ENCODE measurements at regions not wholly inside any gene's neighbourhood (a gene's known extent, or its start where the extent isn't known, plus 50 kb on each side); places are given as distances from the start of the nearest gene placed in this dataset.
A peak's percentile ranks its signal among the peaks of the same experiment; 100 is the strongest.

- TF ChIP-seq HSF1 (IDR thresholded peaks at IDR 0.05; ENCODE audit: low read depth, low read length) (no peak), TCF7 (IDR thresholded peaks at IDR 0.05; ENCODE audit: borderline replicate concordance) (no peak)
These were observed 85.6 kb upstream of the CCL2 start (continued) for GRCh38 chr17:34169496-34169895.

- ChIA-PET SMC1A (ENCODE audit: uncharacterized antibody, unreplicated experiment) (interaction anchor here (0.6 to 1.8 kb wide), 4 partner anchors 11 to 217 kb away, joined by 3 to 13 read pairs (median 4); partner anchors contain the start of gene CCL1), RAD21 (ENCODE audit: unreplicated experiment) (interaction anchor here (2.4 kb wide), 1 partner anchor 190 kb away, joined by 10 read pairs; no protein-coding TSS in a partner anchor), POLR2A (no interaction called here), CTCF (interaction anchor here (0.6 to 7.3 kb wide), 14 partner anchors 9 to 244 kb away, joined by 3 to 54 read pairs (median 4); partner anchors contain the start of gene CCL1)
- Histone ChIP-seq H2AFZ (ENCODE audit: control insufficient read depth, low read depth, low read length) (no peak overlapping the region), H3K79me2 (ENCODE audit: control insufficient read depth, insufficient read depth, low read length) (no peaks in the 10 kb centered on the region), H4K20me1 (ENCODE audit: control insufficient read depth, insufficient read depth) (no peaks in the 10 kb centered on the region), H3K36me3 (ENCODE audit: control insufficient read depth in 2 of 2, insufficient read depth in 2 of 2, low read length in 1 of 2) (no peaks in the 10 kb centered on the region), H3K9ac (ENCODE audit: control insufficient read depth, insufficient read depth, low read length) (no peak overlapping the region), H3K9me3 (replicated peaks; ENCODE audit: control insufficient read depth, insufficient read depth, low read length) (no peaks in the 10 kb centered on the region), H3K27ac (ENCODE audit: control insufficient read depth, insufficient read depth) (no peak overlapping the region), H3K4me3 (no peak overlapping the region), H3K4me1 (ENCODE audit: control insufficient read depth, insufficient read depth, low read length) (no peaks in the 10 kb centered on the region), H3K4me2 (ENCODE audit: control insufficient read depth, insufficient read depth) (no peak overlapping the region), H3K27me3 (replicated peaks in 1 of 2; ENCODE audit: control insufficient read depth in 2 of 2, insufficient read depth in 2 of 2, low read length in 1 of 2) (no peaks in the 10 kb centered on the region)
- BruUV-seq (replicated peaks): no TSS peak
- peak; percentile 90 for ATAC-seq
- DNase-seq (ENCODE audit: low read depth, low spot score): no peak
- in situ Hi-C loops (cut with MboI): no loop called here
- intact Hi-C loops (cut with micrococcal nuclease; ENCODE audit: unreplicated experiment): no loop called here
- FAIRE-seq: peak; percentile 93
- WGBS (ENCODE audit: insufficient coverage, insufficient replicate concordance, low lambda C conversion rate, missing lambda C conversion rate): 10% methylated on average over 9 of the region's 9 CpGs
- TF ChIP-seq RAD21 (IDR thresholded peaks at IDR 0.05; ENCODE audit: insufficient read depth, low read depth, low read length) (peak; percentile 35; the same call in 1 of the 2 replicates), MTA2 (IDR thresholded peaks at IDR 0.05; ENCODE audit: low read depth) (no peak), RUNX3 (IDR thresholded peaks at IDR 0.05; ENCODE audit: low read length) (peak; percentile 52), SUZ12 (IDR thresholded peaks at IDR 0.05; ENCODE audit: unreplicated experiment) (no peak), HDGF (IDR thresholded peaks at IDR 0.05) (no peak), SPI1 (IDR thresholded peaks at IDR 0.05; ENCODE audit: borderline replicate concordance, insufficient read depth, low read depth, low read length) (peak; percentile 21; the same call in 1 of the 2 replicates), RB1 (IDR thresholded peaks at IDR 0.05; ENCODE audit: borderline replicate concordance) (no peak), SIN3A (IDR thresholded peaks at IDR 0.05; ENCODE audit: low read depth, low read length) (no peak), PML (IDR thresholded peaks at IDR 0.05; ENCODE audit: low read length) (no peak), NR2C1 (IDR thresholded peaks at IDR 0.05) (no peak), BCL3 (IDR thresholded peaks at IDR 0.05; ENCODE audit: borderline replicate concordance, insufficient read depth, low read depth, low read length, poor library complexity, severe bottlenecking) (no peak), MLLT1 (IDR thresholded peaks at IDR 0.05) (no peak), NFYA (IDR thresholded peaks at IDR 0.05; ENCODE audit: borderline replicate concordance, low read depth, low read length) (no peak), BMI1 (IDR thresholded peaks at IDR 0.05; ENCODE audit: borderline replicate concordance) (no peak), E2F4 (IDR thresholded peaks at IDR 0.05; ENCODE audit: low read depth, low read length) (no peak), NBN (IDR thresholded peaks at IDR 0.05) (no peak), IKZF2 (IDR thresholded peaks at IDR 0.05) (no peak)
These were observed 83.8 kb upstream of the CCL2 start for GRCh38 chr17:34171245-34171818.

Data from GM12878 (cell line).